GM19043 (cell line): ENCODE measurements at regions not wholly inside any gene's neighbourhood (a gene's known extent, or its start where the extent isn't known, plus 50 kb on each side); places are given as distances from the start of the nearest gene placed in this dataset.
"Not testable (repeated sequence)": the region's sequence is repeated elsewhere in the genome, so short reads cannot be mapped to it uniquely, and the experiment has no call there.

ENCODE experiments used
- ATAC-seq: cut with Tn5 transposase; IDR thresholded peaks from one replicate; pipeline ENCODE4 v1.9.1; 2021; ENCODE audit warnings: low read depth; ENCODE audit not compliant: unreplicated experiment

GRCh38 chr10:55551603-55552002 lies 750.6 kb upstream of the PCDH15 start:
- ATAC-seq: no peak

- no peak for ATAC-seq
These were observed 749.2 kb upstream of the PCDH15 start for GRCh38 chr10:55550236-55550635.

- ATAC-seq: not testable (repeated sequence)
These were observed 736.5 kb upstream of the PCDH15 start for GRCh38 chr10:55537497-55537896.

- ATAC-seq: no peak
These were observed 718.2 kb upstream of the PCDH15 start for GRCh38 chr10:55519264-55519663.

GRCh38 chr10:55518416-55518815 lies 717.4 kb upstream of the PCDH15 start:
- not testable (repeated sequence) for ATAC-seq

- no peak for ATAC-seq
These were observed 708.1 kb upstream of the PCDH15 start for GRCh38 chr10:55509168-55509567.

- no peak for ATAC-seq
These were observed 700.0 kb upstream of the PCDH15 start for GRCh38 chr10:55500931-55501559.

GRCh38 chr10:55497893-55498499 lies 697.0 kb upstream of the PCDH15 start:
- ATAC-seq: no peak

GRCh38 chr10:55495555-55495954 lies 694.5 kb upstream of the PCDH15 start:
- ATAC-seq: no peak

- no peak for ATAC-seq
These were observed 690.7 kb upstream of the PCDH15 start for GRCh38 chr10:55491712-55492111.

- ATAC-seq: no peak
These were observed 684.8 kb upstream of the PCDH15 start for GRCh38 chr10:55485827-55486226.

GRCh38 chr10:55476129-55476528 lies 675.1 kb upstream of the PCDH15 start:
- ATAC-seq: no peak

- ATAC-seq: no peak
These were observed 673.2 kb upstream of the PCDH15 start for GRCh38 chr10:55474258-55474657.

- ATAC-seq: no peak
These were observed 669.8 kb upstream of the PCDH15 start for GRCh38 chr10:55470840-55471239.

- ATAC-seq: no peak
These were observed 665.9 kb upstream of the PCDH15 start for GRCh38 chr10:55466806-55467504.

- no peak for ATAC-seq
These were observed 663.1 kb upstream of the PCDH15 start for GRCh38 chr10:55464083-55464482.

GRCh38 chr10:55460008-55460407 lies 659.0 kb upstream of the PCDH15 start:
- no peak for ATAC-seq

- no peak for ATAC-seq
These were observed 649.0 kb upstream of the PCDH15 start for GRCh38 chr10:55449981-55450380.

- ATAC-seq: no peak
These were observed 645.5 kb upstream of the PCDH15 start for GRCh38 chr10:55446441-55447002.

GRCh38 chr10:55441777-55442176 lies 640.7 kb upstream of the PCDH15 start:
- no peak for ATAC-seq

- no peak for ATAC-seq
These were observed 625.1 kb upstream of the PCDH15 start for GRCh38 chr10:55426138-55426537.
